NCI-H510A treated with DMSO at 0.1 percent for 48 hours (cell line): ENCODE measurements at regions not wholly inside any gene's neighbourhood (a gene's known extent, or its start where the extent isn't known, plus 50 kb on each side); places are given as distances from the start of the nearest gene placed in this dataset.

Experiments used
- DNase-seq: peaks from one replicate; lab custom pipeline; 2025; lab: John Stamatoyannopoulos, UW

- no peak for DNase-seq
Observed at GRCh38 chr11:32267679-32268187, 167.6 kb downstream of the WT1 start.

- no peak for DNase-seq
Observed at GRCh38 chr11:32273931-32274330, 161.4 kb downstream of the WT1 start.

- no peak for DNase-seq
Observed at GRCh38 chr11:32279672-32280071, 155.7 kb downstream of the WT1 start.

- DNase-seq, result no peak
Observed at GRCh38 chr11:32280339-32280738, 155.0 kb downstream of the WT1 start.

GRCh38 chr11:32288276-32288675 is 147.1 kb downstream of the WT1 start:
- no peak for DNase-seq

GRCh38 chr11:32289701-32290100 is 145.6 kb downstream of the WT1 start:
- no peak for DNase-seq

GRCh38 chr11:32290783-32291182 is 144.6 kb downstream of the WT1 start:
- no peak for DNase-seq

GRCh38 chr11:32297611-32298011 is 137.7 kb downstream of the WT1 start:
- no peak for DNase-seq

- no peak for DNase-seq
Observed at GRCh38 chr11:32302826-32303225, 132.5 kb downstream of the WT1 start.

GRCh38 chr11:32304521-32304920 is 130.8 kb downstream of the WT1 start:
- DNase-seq, result no peak

GRCh38 chr11:32305460-32305859 is 129.9 kb downstream of the WT1 start:
- DNase-seq, result no peak

GRCh38 chr11:32307471-32307870 is 127.9 kb downstream of the WT1 start:
- DNase-seq, result no peak

GRCh38 chr11:32307913-32308312 is 127.4 kb downstream of the WT1 start:
- no peak for DNase-seq

- no peak for DNase-seq
Observed at GRCh38 chr11:32309530-32310213, 125.7 kb downstream of the WT1 start.

GRCh38 chr11:32310214-32310601 is 125.1 kb downstream of the WT1 start:
- no peak for DNase-seq

GRCh38 chr11:32311346-32312065 is 123.8 kb downstream of the WT1 start:
- DNase-seq, result no peak

- DNase-seq, result no peak
Observed at GRCh38 chr11:32312206-32312817, 123.0 kb downstream of the WT1 start.

- DNase-seq, result no peak
Observed at GRCh38 chr11:32312865-32313403, 122.4 kb downstream of the WT1 start.

- no peak for DNase-seq
Observed at GRCh38 chr11:32313477-32313876, 121.9 kb downstream of the WT1 start.

GRCh38 chr11:32315121-32315520 is 120.2 kb downstream of the WT1 start:
- no peak for DNase-seq

GRCh38 chr11:32316232-32316631 is 119.1 kb downstream of the WT1 start:
- DNase-seq, result no peak

- DNase-seq, result no peak
Observed at GRCh38 chr11:32316858-32317642, 118.3 kb downstream of the WT1 start.
